HCT116 (cell line): ENCODE measurements at regions not wholly inside any gene's neighbourhood (a gene's known extent, or its start where the extent isn't known, plus 50 kb on each side); places are given as distances from the start of the nearest gene placed in this dataset.

ENCODE experiments used
- ATAC-seq: fragments of 200-7000 bp; cut with Tn5 transposase; 2 replicates; pipeline ENCODE4 v1.9.1; 2020; ENCODE audit warnings: mild to moderate bottlenecking, moderate library complexity
- BruUV-seq: library from RNA; stranded (reverse); fragments of 400-500 nt; replicated peaks from 2 replicates; lab custom pipeline; 2021; lab: Mats Ljungman, UMichigan
- CTCF ChIA-PET: fragments of 300-600 bp; sonication (Branson Sonifier 250); formaldehyde crosslinking; loops from one replicate; lab custom pipeline; 2021; ENCODE audit warnings: antibody characterized with exemption; lab: Charles Lee
- POLR2A ChIA-PET: fragments of 300-600, 350-600 bp; sonication (Branson Sonifier 250); formaldehyde crosslinking; loops from one replicate; lab custom pipeline; 2021; ENCODE audit warnings: antibody characterized with exemption; lab: Charles Lee
- RAD21 ChIA-PET, 2 experiments: fragments of 300-600 bp; sonication (Branson Sonifier 250); formaldehyde crosslinking; loops; one replicate each; lab custom pipeline; 2023; ENCODE audit warnings: low total read pairs in 2 of 2; ENCODE audit not compliant: uncharacterized antibody in 2 of 2, unreplicated experiment in 2 of 2, low non-redundant PET in 1 of 2; lab: Charles Lee
- DNase-seq: peaks from one replicate; pipeline ENCODE4 v3.0.0-alpha.2; 2010; ENCODE audit warnings: low read depth, low spot score
- H2AFZ ChIP-seq: fragments of 200-600 bp; shearing (Covaris generic), sonication (generic); 2 replicates; pipeline ENCODE4 v1.6.1; 2017; ENCODE audit warnings: low read depth, mixed run types, mixed read lengths, antibody characterized with exemption, low read length; ENCODE audit not compliant: poor library complexity, severe bottlenecking
- H3K27ac ChIP-seq: 2 replicates; pipeline ENCODE4 v1.5.1; 2012; ENCODE audit warnings: low read depth, low read length
- H3K27me3 ChIP-seq: fragments of 200-600 bp; sonication (generic); 2 replicates; pipeline ENCODE4 v1.6.1; 2016; ENCODE audit warnings: mixed run types, low read length, mixed read lengths; ENCODE audit not compliant: insufficient read depth
- H3K36me3 ChIP-seq, 2 experiments: fragments of 200-500 bp in 1 of 2; fragments of 200-600 bp in 1 of 2; sonication (Bioruptor generic) in 1 of 2; sonication (generic) in 1 of 2; 2 replicates each; pipeline versions ENCODE4 v1.5.1 to v1.6.1; 2014 to 2016; ENCODE audit warnings: low read length in 2 of 2, inconsistent platforms in 1 of 2, mixed read lengths in 1 of 2, mixed run types in 1 of 2; ENCODE audit not compliant: insufficient read depth in 2 of 2, control insufficient read depth in 1 of 2
- H3K4me1 ChIP-seq, 2 experiments: fragments of 200-600 bp in 1 of 2; sonication (generic) in 1 of 2; 2 replicates each; pipeline versions ENCODE4 v1.5.1 to v1.6.1; 2012 to 2017; ENCODE audit warnings: low read length in 2 of 2, inconsistent platforms in 1 of 2, mild to moderate bottlenecking in 1 of 2, mixed read lengths in 1 of 2, mixed run types in 1 of 2, moderate library complexity in 1 of 2; ENCODE audit not compliant: insufficient read depth in 2 of 2, control insufficient read depth in 1 of 2
- H3K4me2 ChIP-seq: fragments of 200-600 bp; sonication (generic); 2 replicates; pipeline ENCODE4 v1.6.1; 2017; ENCODE audit warnings: mixed run types, low read length, mixed read lengths
- H3K4me3 ChIP-seq, 2 experiments: fragments of 200-600 bp in 1 of 2; sonication (generic) in 1 of 2; replicated peaks in 1 of 2; 2 replicates each; pipeline ENCODE4 v1.5.1; 2011 to 2016; ENCODE audit warnings: low read length in 2 of 2, control low read depth in 1 of 2, low read depth in 1 of 2, mild to moderate bottlenecking in 1 of 2, mixed read lengths in 1 of 2, mixed run types in 1 of 2
- H3K79me2 ChIP-seq: fragments of 200-600 bp; sonication (generic); 2 replicates; pipeline ENCODE4 v1.6.1; 2017; ENCODE audit warnings: mild to moderate bottlenecking, mixed run types, low read length, moderate library complexity, mixed read lengths; ENCODE audit not compliant: insufficient read depth
- H3K9ac ChIP-seq: fragments of 200-600 bp; sonication (generic); 2 replicates; pipeline ENCODE4 v1.6.1; 2016; ENCODE audit warnings: low read length, mixed read lengths
- H3K9me2 ChIP-seq: fragments of 200-600 bp; sonication (generic), shearing (Covaris generic); 2 replicates; pipeline ENCODE4 v1.6.1; 2017; ENCODE audit warnings: mixed run types, mild to moderate bottlenecking, moderate library complexity; ENCODE audit not compliant: insufficient read depth
- H3K9me3 ChIP-seq, 2 experiments: fragments of 200-500 bp in 1 of 2; fragments of 200-600 bp in 1 of 2; sonication (Bioruptor generic) in 1 of 2; sonication (generic) in 1 of 2; 2 replicates each; pipeline ENCODE4 v1.6.1; 2014 to 2017; ENCODE audit warnings: low read length in 2 of 2, mixed read lengths in 2 of 2, inconsistent platforms in 1 of 2, low read depth in 1 of 2, mild to moderate bottlenecking in 1 of 2, mixed run types in 1 of 2, moderate library complexity in 1 of 2; ENCODE audit not compliant: control insufficient read depth in 1 of 2, insufficient read depth in 1 of 2
- H4K20me1 ChIP-seq: fragments of 200-600 bp; sonication (generic), shearing (Covaris generic); 2 replicates; pipeline ENCODE4 v1.6.1; 2017; ENCODE audit warnings: mixed run types, mild to moderate bottlenecking, moderate library complexity; ENCODE audit not compliant: insufficient read depth
- CEBPB ChIP-seq: IDR thresholded peaks from 2 replicates; pipeline ENCODE4 v1.6.1; 2012; ENCODE audit warnings: low read depth
- EGR1 ChIP-seq: IDR thresholded peaks from 2 replicates; pipeline ENCODE4 v1.6.1; 2012; ENCODE audit warnings: low read depth
- EZH2 ChIP-seq: fragments of 200-600 bp; sonication (generic); IDR thresholded peaks from 2 replicates; pipeline ENCODE4 v1.6.1; 2017; ENCODE audit warnings: antibody characterized with exemption, mixed run types
- EZH2phosphoT487 ChIP-seq: fragments of 200-600 bp; IDR thresholded peaks from 2 replicates; pipeline ENCODE4 v1.6.1; 2018; ENCODE audit warnings: antibody characterized with exemption, borderline replicate concordance
- FOSL1 ChIP-seq: IDR thresholded peaks from 2 replicates; pipeline ENCODE4 v1.6.1; 2012; ENCODE audit warnings: low read depth
- JUND ChIP-seq: IDR thresholded peaks from 2 replicates; pipeline ENCODE4 v1.6.1; 2012
- SIN3A ChIP-seq: IDR thresholded peaks from 2 replicates; pipeline ENCODE4 v1.6.1; 2012; ENCODE audit warnings: low read depth
- SP1 ChIP-seq: IDR thresholded peaks from 2 replicates; pipeline ENCODE4 v1.6.1; 2012; ENCODE audit warnings: low read depth
- TCF7L2 ChIP-seq: IDR thresholded peaks from 2 replicates; pipeline ENCODE4 v1.7.0; 2011; ENCODE audit warnings: borderline replicate concordance, inconsistent platforms; ENCODE audit not compliant: insufficient read depth, insufficient read length; ENCODE audit errors: extremely low read depth
- ZFX ChIP-seq: fragments of 450-650 bp; IDR thresholded peaks from 2 replicates; pipeline ENCODE4 v1.6.1; 2017
- ZNF274 ChIP-seq: fragments of 200-500 bp; sonication (Bioruptor generic); IDR thresholded peaks from 2 replicates; pipeline ENCODE4 v1.6.1; 2014; ENCODE audit warnings: mild to moderate bottlenecking, low read depth, low read length, inconsistent platforms
- intact Hi-C: fragments of 100-400 bp; cut with micrococcal nuclease; formaldehyde crosslinking; loops from 2 replicates; pipeline ENCODE4 v1.10.0; 2022
- TF ChIP-seq, protein P1 (sequence below): IDR thresholded peaks from 2 replicates; pipeline ENCODE4 v1.6.1; 2011; ENCODE audit warnings: mild to moderate bottlenecking, low read length, moderate library complexity; ENCODE audit not compliant: insufficient replicate concordance; ENCODE audit errors: extremely low read depth

DNA sequence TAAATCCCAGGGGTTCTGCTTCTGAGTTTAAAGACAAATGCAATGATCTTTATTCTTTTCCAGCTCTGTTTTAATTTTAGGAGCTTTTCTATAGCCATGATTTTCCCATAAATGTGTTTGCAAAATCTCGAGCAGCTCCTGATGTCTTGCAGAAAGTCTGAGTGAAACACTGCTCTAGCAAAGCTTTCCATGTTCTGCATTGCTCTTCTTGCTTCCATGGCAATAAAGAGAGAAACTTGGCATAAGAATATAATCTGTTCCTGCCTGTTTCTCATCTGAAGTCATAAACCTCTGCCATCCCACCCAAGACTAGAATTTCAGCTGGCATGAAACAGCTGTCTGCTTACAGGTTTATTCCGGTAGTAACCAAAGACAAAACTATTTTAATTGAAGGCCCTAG is 254.5 kb downstream of the SPRY1 start:
- no peaks in the 10 kb centered on the region for H3K9me2 ChIP-seq
- H3K9ac ChIP-seq = no peak overlapping the region
- ChIA-PET RAD21 (no interaction called here), POLR2A (no interaction called here), CTCF (no interaction called here)
- H3K4me1 ChIP-seq = no peaks in the 10 kb centered on the region
- TF ChIP-seq SP1 (no peak), EZH2phosphoT487 (no peak), FOSL1 (no peak)
- H3K4me3 ChIP-seq = no peak overlapping the region
- no peaks in the 10 kb centered on the region for H4K20me1 ChIP-seq
- H3K27ac ChIP-seq = no peak overlapping the region
- no peaks in the 10 kb centered on the region for H3K79me2 ChIP-seq
- no peaks in the 10 kb centered on the region for H3K27me3 ChIP-seq
- no peak overlapping the region for H2AFZ ChIP-seq
- no TSS peak for BruUV-seq
- DNase-seq (no peak), ATAC-seq (no peak)
- H3K9me3 ChIP-seq = no peaks in the 10 kb centered on the region; a peak in 1 of 4 replicates
- intact Hi-C loops = no loop called here
- no peaks in the 10 kb centered on the region for H3K36me3 ChIP-seq
- no peak overlapping the region for H3K4me2 ChIP-seq

DNA sequence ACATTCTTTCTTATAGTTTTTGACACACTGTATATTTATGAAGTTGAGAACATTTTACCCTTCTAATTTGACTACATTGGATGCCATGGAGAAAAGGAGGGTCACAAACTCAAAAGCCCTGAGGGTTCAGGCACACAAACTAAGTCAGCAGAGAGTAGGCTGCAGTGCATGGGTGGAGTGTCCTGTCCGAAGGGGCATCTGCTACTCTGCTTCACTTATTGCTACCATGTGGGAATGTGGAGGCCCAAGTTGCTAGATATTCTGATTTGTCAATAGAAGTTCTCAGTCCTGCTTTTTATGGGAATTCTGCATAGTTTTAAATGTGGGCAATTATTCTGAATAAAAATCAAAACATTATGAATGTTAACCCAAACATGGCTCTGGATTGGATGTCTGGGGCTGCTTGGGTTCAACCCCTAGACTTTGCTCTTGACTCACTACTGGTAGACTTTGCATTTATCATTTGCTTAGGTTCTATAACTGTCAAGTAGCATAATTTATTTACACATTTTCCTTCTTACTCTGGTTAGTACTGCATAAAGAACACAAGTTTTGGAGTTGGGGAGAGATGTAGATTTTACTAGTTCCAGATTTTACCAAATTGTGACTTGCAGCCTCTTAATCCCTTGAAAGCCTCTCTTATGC is 255.1 kb downstream of the SPRY1 start:
- Histone ChIP-seq H3K27ac (no peak overlapping the region), H3K36me3 (no peaks in the 10 kb centered on the region), H3K9ac (no peak overlapping the region), H3K79me2 (no peaks in the 10 kb centered on the region), H3K4me3 (no peak overlapping the region), H3K4me2 (no peak overlapping the region), H3K4me1 (no peaks in the 10 kb centered on the region), H4K20me1 (no peaks in the 10 kb centered on the region), H3K9me2 (no peaks in the 10 kb centered on the region), H3K9me3 (peaks cover 0 to 3% of the 10 kb centered on the region in 2 experiments; a peak in 1 of 4 replicates), H3K27me3 (no peaks in the 10 kb centered on the region), H2AFZ (no peak overlapping the region)
- ATAC-seq (no peak), DNase-seq (no peak)
- intact Hi-C loops = loop anchor here (2.0 kb wide), 1 partner anchor 87 kb away; no protein-coding TSS in a partner anchor
- CTCF ChIA-PET = no interaction called here
- RAD21 ChIA-PET = no interaction called here
- TF ChIP-seq ZNF274 (no peak), CEBPB (no peak), JUND (no peak), ZFX (no peak), EZH2 (no peak), SIN3A (no peak), EGR1 (no peak), EZH2phosphoT487 (no peak), TCF7L2 (no peak)
- TF ChIP-seq, protein P1, sequence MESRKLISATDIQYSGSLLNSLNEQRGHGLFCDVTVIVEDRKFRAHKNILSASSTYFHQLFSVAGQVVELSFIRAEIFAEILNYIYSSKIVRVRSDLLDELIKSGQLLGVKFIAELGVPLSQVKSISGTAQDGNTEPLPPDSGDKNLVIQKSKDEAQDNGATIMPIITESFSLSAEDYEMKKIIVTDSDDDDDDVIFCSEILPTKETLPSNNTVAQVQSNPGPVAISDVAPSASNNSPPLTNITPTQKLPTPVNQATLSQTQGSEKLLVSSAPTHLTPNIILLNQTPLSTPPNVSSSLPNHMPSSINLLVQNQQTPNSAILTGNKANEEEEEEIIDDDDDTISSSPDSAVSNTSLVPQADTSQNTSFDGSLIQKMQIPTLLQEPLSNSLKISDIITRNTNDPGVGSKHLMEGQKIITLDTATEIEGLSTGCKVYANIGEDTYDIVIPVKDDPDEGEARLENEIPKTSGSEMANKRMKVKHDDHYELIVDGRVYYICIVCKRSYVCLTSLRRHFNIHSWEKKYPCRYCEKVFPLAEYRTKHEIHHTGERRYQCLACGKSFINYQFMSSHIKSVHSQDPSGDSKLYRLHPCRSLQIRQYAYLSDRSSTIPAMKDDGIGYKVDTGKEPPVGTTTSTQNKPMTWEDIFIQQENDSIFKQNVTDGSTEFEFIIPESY = no peak
- POLR2A ChIA-PET = no interaction called here
- BruUV-seq = no TSS peak
